ENCODE measurements at regions not wholly inside any gene's neighbourhood (a gene's known extent, or its start where the extent isn't known, plus 50 kb on each side); places are given as distances from the start of the nearest gene placed in this dataset.

GRCh38 chr4:77347351-77347966 is 190.5 kb downstream of the CCNG2 start:
- H3K79me2 ChIP-seq (ENCODE audit: low read depth): no peaks in the 10 kb centered on the region
- no peak overlapping the region for H2AFZ ChIP-seq
- TF ChIP-seq EZH2 (IDR thresholded peaks at IDR 0.05; ENCODE audit: low read depth) (no peak), CTCF (conservative IDR thresholded peaks at IDR 0.05) (no peak)
- H3K27me3 ChIP-seq (ENCODE audit: insufficient read depth, low read depth): no peaks in the 10 kb centered on the region; the same call in 1 of the 2 replicates
- H3K4me3 ChIP-seq: no peak overlapping the region
- CTCF ChIA-PET: no interaction called here
- H3K9me2 ChIP-seq (ENCODE audit: insufficient read depth): no peaks in the 10 kb centered on the region
- no peaks in the 10 kb centered on the region; the same call in 1 of the 2 replicates for H3K9me3 ChIP-seq (ENCODE audit: insufficient read depth, low read depth)
- no peak overlapping the region for H3K27ac ChIP-seq
- H3K36me3 ChIP-seq (ENCODE audit: low read depth): no peaks in the 10 kb centered on the region
- BruUV-seq (replicated peaks): no TSS peak
- DNase-seq: no peak
- no peak overlapping the region for H3K4me2 ChIP-seq
- no peaks in the 10 kb centered on the region for H3K4me1 ChIP-seq (replicated peaks; ENCODE audit: insufficient read depth)
- no peaks in the 10 kb centered on the region for H3F3A ChIP-seq (ENCODE audit: insufficient read depth, low read depth)
- intact Hi-C loops (cut with micrococcal nuclease; ENCODE audit: unreplicated experiment): no loop called here
- POLR2A ChIA-PET (ENCODE audit: unreplicated experiment): no interaction called here
- no peaks in the 10 kb centered on the region for H4K20me1 ChIP-seq (ENCODE audit: insufficient read depth)

GRCh38 chr4:77348815-77349214 is 191.8 kb downstream of the CCNG2 start:
- TF ChIP-seq EZH2 (IDR thresholded peaks at IDR 0.05; ENCODE audit: low read depth) (no peak), CTCF (conservative IDR thresholded peaks at IDR 0.05) (no peak)
- Histone ChIP-seq H3K9me3 (ENCODE audit: insufficient read depth, low read depth) (no peaks in the 10 kb centered on the region), H2AFZ (no peak overlapping the region), H3K27ac (no peak overlapping the region), H3F3A (ENCODE audit: insufficient read depth, low read depth) (no peaks in the 10 kb centered on the region), H3K79me2 (ENCODE audit: low read depth) (no peaks in the 10 kb centered on the region), H3K27me3 (ENCODE audit: insufficient read depth, low read depth) (no peaks in the 10 kb centered on the region; the same call in 1 of the 2 replicates), H4K20me1 (ENCODE audit: insufficient read depth) (no peaks in the 10 kb centered on the region), H3K4me1 (replicated peaks; ENCODE audit: insufficient read depth) (no peaks in the 10 kb centered on the region), H3K36me3 (ENCODE audit: low read depth) (no peaks in the 10 kb centered on the region), H3K9me2 (ENCODE audit: insufficient read depth) (no peaks in the 10 kb centered on the region), H3K4me2 (no peak overlapping the region), H3K4me3 (no peak overlapping the region)
- DNase-seq: no peak
- no TSS peak for BruUV-seq (replicated peaks)
- POLR2A ChIA-PET (ENCODE audit: unreplicated experiment): no interaction called here
- intact Hi-C loops (cut with micrococcal nuclease; ENCODE audit: unreplicated experiment): no loop called here
- CTCF ChIA-PET: interaction anchor here (0.6 kb wide), 1 partner anchor 158 kb away, joined by 5 read pairs; no protein-coding TSS in a partner anchor

- intact Hi-C loops (cut with micrococcal nuclease; ENCODE audit: unreplicated experiment): no loop called here
- Histone ChIP-seq H3K9me3 (ENCODE audit: insufficient read depth, low read depth) (no peaks in the 10 kb centered on the region), H3K27me3 (ENCODE audit: insufficient read depth, low read depth) (no peaks in the 10 kb centered on the region; the same call in 1 of the 2 replicates), H3K4me3 (no peak overlapping the region), H3K79me2 (ENCODE audit: low read depth) (no peaks in the 10 kb centered on the region), H3F3A (ENCODE audit: insufficient read depth, low read depth) (no peaks in the 10 kb centered on the region), H3K4me2 (no peak overlapping the region), H3K9me2 (ENCODE audit: insufficient read depth) (no peaks in the 10 kb centered on the region), H2AFZ (no peak overlapping the region), H3K4me1 (replicated peaks; ENCODE audit: insufficient read depth) (no peaks in the 10 kb centered on the region), H3K27ac (no peak overlapping the region), H3K36me3 (ENCODE audit: low read depth) (no peaks in the 10 kb centered on the region), H4K20me1 (ENCODE audit: insufficient read depth) (no peaks in the 10 kb centered on the region)
- no TSS peak for BruUV-seq (replicated peaks)
- DNase-seq: no peak
- TF ChIP-seq EZH2 (IDR thresholded peaks at IDR 0.05; ENCODE audit: low read depth): no peak
- TF ChIP-seq CTCF (conservative IDR thresholded peaks at IDR 0.05): no peak
- ChIA-PET POLR2A (ENCODE audit: unreplicated experiment) (no interaction called here), CTCF (no interaction called here)
These were observed 192.4 kb downstream of the CCNG2 start for GRCh38 chr4:77349364-77349763.

Data from PC-9 (cell line).